DMS53 treated with DMSO at 0.1 percent for 48 hours (cell line): ENCODE measurements at regions not wholly inside any gene's neighbourhood (a gene's known extent, or its start where the extent isn't known, plus 50 kb on each side); places are given as distances from the start of the nearest gene placed in this dataset.
A peak's percentile ranks its signal among the peaks of the same experiment; 100 is the strongest.
"Not testable (repeated sequence)": the region's sequence is repeated elsewhere in the genome, so short reads cannot be mapped to it uniquely, and the experiment has no call there.

Experiments
- DNase-seq: peaks from one replicate; lab custom pipeline; 2025; ENCODE audit not compliant: unreplicated experiment; lab: John Stamatoyannopoulos, UW

- no peak for DNase-seq
Measured at GRCh38 chr4:38278255-38278654, 318.1 kb downstream of the PTTG2 start.

GRCh38 chr4:38279077-38279476, 318.9 kb downstream of the PTTG2 start:
- no peak for DNase-seq

- peak; percentile 85 for DNase-seq
Measured at GRCh38 chr4:38279650-38280322, 319.6 kb downstream of the PTTG2 start.

- no peak for DNase-seq
Measured at GRCh38 chr4:38280323-38280706, 320.1 kb downstream of the PTTG2 start.

GRCh38 chr4:38281371-38282071, 321.3 kb downstream of the PTTG2 start:
- no peak for DNase-seq

- no peak for DNase-seq
Measured at GRCh38 chr4:38283724-38284123, 323.5 kb downstream of the PTTG2 start.

- no peak for DNase-seq
Measured at GRCh38 chr4:38284294-38285030, 324.3 kb downstream of the PTTG2 start.

- DNase-seq = no peak
Measured at GRCh38 chr4:38287101-38287851, 327.1 kb downstream of the PTTG2 start.

- DNase-seq = no peak
Measured at GRCh38 chr4:38289553-38289952, 329.4 kb downstream of the PTTG2 start.

- DNase-seq = no peak
Measured at GRCh38 chr4:38290366-38290765, 330.2 kb downstream of the PTTG2 start.

- no peak for DNase-seq
Measured at GRCh38 chr4:38290914-38291313, 330.7 kb downstream of the PTTG2 start.

GRCh38 chr4:38292529-38292928, 332.3 kb downstream of the PTTG2 start:
- DNase-seq = no peak

- no peak for DNase-seq
Measured at GRCh38 chr4:38294238-38294637, 334.0 kb downstream of the PTTG2 start.

- no peak for DNase-seq
Measured at GRCh38 chr4:38297061-38297460, 336.9 kb downstream of the PTTG2 start.

- DNase-seq = no peak
Measured at GRCh38 chr4:38298868-38299713, 338.9 kb downstream of the PTTG2 start.

GRCh38 chr4:38302910-38303309, 342.7 kb downstream of the PTTG2 start:
- no peak for DNase-seq

- DNase-seq = not testable (repeated sequence)
Measured at GRCh38 chr4:38304460-38304859, 344.3 kb downstream of the PTTG2 start.

GRCh38 chr4:38306482-38307071, 346.4 kb downstream of the PTTG2 start:
- DNase-seq = no peak

GRCh38 chr4:38308728-38309311, 348.6 kb downstream of the PTTG2 start:
- no peak for DNase-seq

GRCh38 chr4:38309471-38309870, 349.3 kb downstream of the PTTG2 start:
- no peak for DNase-seq
